ENCODE measurements at regions not wholly inside any gene's neighbourhood (a gene's known extent, or its start where the extent isn't known, plus 50 kb on each side); places are given as distances from the start of the nearest gene placed in this dataset.

DNA sequence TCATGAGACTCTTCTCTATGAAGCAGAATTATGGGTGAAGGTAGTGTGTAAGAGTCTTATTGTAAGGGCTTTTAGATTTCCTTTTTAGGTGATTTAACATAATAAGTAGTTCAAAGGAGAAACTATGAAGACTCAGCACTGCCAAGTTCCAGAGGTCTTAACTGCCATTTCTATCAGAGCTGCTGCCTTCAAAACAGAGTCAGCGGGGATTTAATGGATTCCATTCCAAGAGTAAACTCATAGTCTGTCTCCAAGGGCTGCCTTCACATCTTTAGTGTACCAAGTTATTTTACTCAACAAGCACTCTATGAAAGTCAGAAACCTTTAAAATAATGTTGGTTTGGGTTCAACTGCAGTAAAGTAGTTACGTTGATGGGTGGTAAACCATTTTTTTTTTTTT, 289.6 kb upstream of the HTR2A start:
- POLR2A ChIA-PET: no interaction called here
- H3K9ac ChIP-seq (ENCODE audit: insufficient read depth, low read depth, low read length): no peak overlapping the region
- no peak for TF ChIP-seq DDIT3 (CRISPR knock-in tag; IDR thresholded peaks at IDR 0.05)
- TF ChIP-seq ZNF678 (CRISPR knock-in tag; IDR thresholded peaks at IDR 0.05): no peak
- TF ChIP-seq TARDBP (CRISPR knock-in tag; IDR thresholded peaks at IDR 0.05): no peak
- TF ChIP-seq ZBTB10 (CRISPR knock-in tag; IDR thresholded peaks at IDR 0.05; ENCODE audit: borderline replicate concordance): no peak
- no peak overlapping the region for H2AFZ ChIP-seq (ENCODE audit: low read length)
- H3K27ac ChIP-seq (ENCODE audit: extremely low read length, insufficient read depth, low read length): no peak overlapping the region
- H3K36me3 ChIP-seq (replicated peaks in 1 of 2; ENCODE audit: control insufficient read depth in 1 of 2, insufficient read depth in 2 of 2, low read length in 2 of 2): no peaks in the 10 kb centered on the region
- no peaks in the 10 kb centered on the region for H3K4me1 ChIP-seq (ENCODE audit: insufficient read depth, low read length)
- intact Hi-C loops (cut with micrococcal nuclease; ENCODE audit: unreplicated experiment) (no loop called here), in situ Hi-C loops (cut with HindIII; ENCODE audit: extremely low pct_ligation_motif_present, low pct_unique_long_range_greater_than_20kb) (no loop called here)
- 0% methylated on average over 2 of the region's 2 CpGs for WGBS (ENCODE audit: low lambda C conversion rate)
- FAIRE-seq: no peak
- ATAC-seq: no peak
- no peaks in the 10 kb centered on the region for H4K20me1 ChIP-seq (ENCODE audit: insufficient read depth, low read length)
- no peak for DNase-seq (ENCODE audit: low spot score)
- BruUV-seq (replicated peaks): no TSS peak
- H3K4me3 ChIP-seq (replicated peaks in 1 of 3; ENCODE audit: insufficient read depth in 1 of 3, low read depth in 2 of 3, low read length in 3 of 3): no peak overlapping the region
- no peaks in the 10 kb centered on the region for H3K9me3 ChIP-seq (ENCODE audit: low read length)
- no peak overlapping the region for H3K4me2 ChIP-seq (ENCODE audit: low read depth, low read length)
- H3K79me2 ChIP-seq (ENCODE audit: insufficient read depth, low read length): no peaks in the 10 kb centered on the region
- H3K27me3 ChIP-seq (ENCODE audit: control insufficient read depth in 1 of 2, insufficient read depth in 2 of 2, low read length in 2 of 2): no peaks in the 10 kb centered on the region
- CTCF ChIA-PET (ENCODE audit: low intra/inter-chr PET ratio, low total read pairs): no interaction called here

DNA sequence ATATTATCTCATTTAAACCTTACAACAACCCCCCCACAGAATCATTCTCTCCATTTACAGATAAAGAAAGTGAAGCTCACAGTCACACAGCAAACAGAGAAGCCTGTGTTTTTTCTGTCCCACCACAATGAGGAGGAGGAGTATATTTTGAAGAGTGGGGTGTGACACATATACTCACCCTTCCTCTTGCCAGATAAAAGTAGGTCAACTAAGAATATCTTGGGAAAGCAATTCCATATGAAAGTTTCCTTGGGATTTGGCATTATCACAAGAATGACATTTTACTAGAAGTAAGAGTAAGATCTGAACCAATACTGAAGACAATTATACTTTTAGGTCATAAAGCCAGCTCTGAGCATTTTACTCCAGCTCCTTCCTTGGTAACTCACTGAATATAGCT, 287.5 kb upstream of the HTR2A start:
- Histone ChIP-seq H3K27ac (ENCODE audit: extremely low read length, insufficient read depth, low read length) (no peak overlapping the region), H3K4me1 (ENCODE audit: insufficient read depth, low read length) (no peaks in the 10 kb centered on the region), H3K79me2 (ENCODE audit: insufficient read depth, low read length) (no peaks in the 10 kb centered on the region), H3K9ac (ENCODE audit: insufficient read depth, low read depth, low read length) (no peak overlapping the region), H3K4me2 (ENCODE audit: low read depth, low read length) (no peak overlapping the region), H3K4me3 (replicated peaks in 1 of 3; ENCODE audit: insufficient read depth in 1 of 3, low read depth in 2 of 3, low read length in 3 of 3) (no peak overlapping the region), H2AFZ (ENCODE audit: low read length) (no peak overlapping the region), H3K27me3 (ENCODE audit: control insufficient read depth in 1 of 2, insufficient read depth in 2 of 2, low read length in 2 of 2) (no peaks in the 10 kb centered on the region), H4K20me1 (ENCODE audit: insufficient read depth, low read length) (no peaks in the 10 kb centered on the region), H3K36me3 (replicated peaks in 1 of 2; ENCODE audit: control insufficient read depth in 1 of 2, insufficient read depth in 2 of 2, low read length in 2 of 2) (no peaks in the 10 kb centered on the region), H3K9me3 (ENCODE audit: low read length) (no peaks in the 10 kb centered on the region)
- ChIA-PET POLR2A (no interaction called here), CTCF (ENCODE audit: low intra/inter-chr PET ratio, low total read pairs) (no interaction called here)
- TF ChIP-seq, protein P1, sequence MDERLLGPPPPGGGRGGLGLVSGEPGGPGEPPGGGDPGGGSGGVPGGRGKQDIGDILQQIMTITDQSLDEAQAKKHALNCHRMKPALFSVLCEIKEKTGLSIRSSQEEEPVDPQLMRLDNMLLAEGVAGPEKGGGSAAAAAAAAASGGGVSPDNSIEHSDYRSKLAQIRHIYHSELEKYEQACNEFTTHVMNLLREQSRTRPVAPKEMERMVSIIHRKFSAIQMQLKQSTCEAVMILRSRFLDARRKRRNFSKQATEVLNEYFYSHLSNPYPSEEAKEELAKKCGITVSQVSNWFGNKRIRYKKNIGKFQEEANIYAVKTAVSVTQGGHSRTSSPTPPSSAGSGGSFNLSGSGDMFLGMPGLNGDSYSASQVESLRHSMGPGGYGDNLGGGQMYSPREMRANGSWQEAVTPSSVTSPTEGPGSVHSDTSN (CRISPR knock-in tag; IDR thresholded peaks at IDR 0.05): no peak
- TF ChIP-seq RBAK (CRISPR knock-in tag; IDR thresholded peaks at IDR 0.05): no peak
- no peak for TF ChIP-seq RARG (CRISPR knock-in tag; IDR thresholded peaks at IDR 0.05; ENCODE audit: low read depth)
- in situ Hi-C loops (cut with HindIII; ENCODE audit: extremely low pct_ligation_motif_present, low pct_unique_long_range_greater_than_20kb): no loop called here
- FAIRE-seq: no peak
- DNase-seq (ENCODE audit: low spot score): no peak
- BruUV-seq (replicated peaks): no TSS peak
- ATAC-seq: no peak
- intact Hi-C loops (cut with micrococcal nuclease; ENCODE audit: unreplicated experiment): no loop called here

Data from HepG2 (cell line).